HL-60 (cell line): ENCODE measurements at regions not wholly inside any gene's neighbourhood (a gene's known extent, or its start where the extent isn't known, plus 50 kb on each side); places are given as distances from the start of the nearest gene placed in this dataset.

ENCODE experiments used
- DNase-seq, 2 experiments: peaks; one replicate each; pipeline ENCODE4 v3.0.0-alpha.2; 2010 to 2020; ENCODE audit warnings: low read depth in 1 of 2, low spot score in 1 of 2
- H3K27ac ChIP-seq: fragments of 250-450 bp; sonication (Bioruptor Pico); replicated peaks from 2 replicates; pipeline ENCODE4 v1.5.1; 2020; ENCODE audit warnings: mild to moderate bottlenecking, moderate library complexity
- H3K27me3 ChIP-seq: fragments of 250-450 bp; sonication (Bioruptor Pico); 2 replicates; pipeline ENCODE4 v1.5.1; 2021; ENCODE audit warnings: mild to moderate bottlenecking, moderate library complexity; ENCODE audit not compliant: insufficient read depth, poor library complexity, severe bottlenecking
- H3K4me3 ChIP-seq: replicated peaks from 2 replicates; pipeline ENCODE4 v1.5.1; 2011; ENCODE audit warnings: mild to moderate bottlenecking, control low read depth, low read length; ENCODE audit not compliant: insufficient read depth
- CTCF ChIP-seq: IDR thresholded peaks from one replicate; pipeline ENCODE4 v1.5.1; 2011; ENCODE audit warnings: low read length, control low read depth, inconsistent platforms; ENCODE audit not compliant: insufficient read depth
- GABPA ChIP-seq: IDR thresholded peaks from 2 replicates; pipeline ENCODE4 v1.6.1; 2012; ENCODE audit warnings: low read depth
- POLR2AphosphoS5 ChIP-seq: IDR thresholded peaks from 2 replicates; pipeline ENCODE4 v1.6.1; 2012; ENCODE audit warnings: low read depth
- REST ChIP-seq: IDR thresholded peaks from 2 replicates; pipeline ENCODE4 v1.6.1; 2012; ENCODE audit warnings: low read depth; ENCODE audit not compliant: insufficient replicate concordance
- SPI1 ChIP-seq: IDR thresholded peaks from 2 replicates; pipeline ENCODE4 v1.6.1; 2012; ENCODE audit warnings: low read depth, mild to moderate bottlenecking, borderline replicate concordance

GRCh38 chr1:82145656-82146055 is 344.9 kb downstream of the ADGRL2 start:
- TF ChIP-seq CTCF, result no peak
- no peak for TF ChIP-seq POLR2AphosphoS5
- TF ChIP-seq GABPA, result no peak
- no peak for TF ChIP-seq SPI1
- no peak for TF ChIP-seq REST
- no peak for DNase-seq
- Histone ChIP-seq H3K27me3 (no peaks in the 10 kb centered on the region), H3K27ac (no peak overlapping the region), H3K4me3 (no peak overlapping the region)

GRCh38 chr1:82143108-82143833 is 342.5 kb downstream of the ADGRL2 start:
- TF ChIP-seq POLR2AphosphoS5 (no peak), REST (no peak), SPI1 (no peak), CTCF (no peak), GABPA (no peak)

GRCh38 chr1:82141390-82141789 is 340.7 kb downstream of the ADGRL2 start:
- Histone ChIP-seq H3K27me3 (no peaks in the 10 kb centered on the region), H3K27ac (no peak overlapping the region), H3K4me3 (no peak overlapping the region)
- no peak for DNase-seq
- TF ChIP-seq SPI1 (no peak), CTCF (no peak), GABPA (no peak), POLR2AphosphoS5 (no peak), REST (no peak)

More at GRCh38 chr1:82143108-82143833, 342.5 kb downstream of the ADGRL2 start:
- Histone ChIP-seq H3K27me3 (no peaks in the 10 kb centered on the region), H3K4me3 (no peak overlapping the region), H3K27ac (no peak overlapping the region)
- no peak for DNase-seq
